HG02588 (cell line): ENCODE measurements at regions not wholly inside any gene's neighbourhood (a gene's known extent, or its start where the extent isn't known, plus 50 kb on each side); places are given as distances from the start of the nearest gene placed in this dataset.

Source experiments
- ATAC-seq: cut with Tn5 transposase; IDR thresholded peaks from one replicate; pipeline ENCODE4 v1.9.1; 2021; ENCODE audit warnings: mild to moderate bottlenecking, moderate library complexity; ENCODE audit not compliant: unreplicated experiment

DNA sequence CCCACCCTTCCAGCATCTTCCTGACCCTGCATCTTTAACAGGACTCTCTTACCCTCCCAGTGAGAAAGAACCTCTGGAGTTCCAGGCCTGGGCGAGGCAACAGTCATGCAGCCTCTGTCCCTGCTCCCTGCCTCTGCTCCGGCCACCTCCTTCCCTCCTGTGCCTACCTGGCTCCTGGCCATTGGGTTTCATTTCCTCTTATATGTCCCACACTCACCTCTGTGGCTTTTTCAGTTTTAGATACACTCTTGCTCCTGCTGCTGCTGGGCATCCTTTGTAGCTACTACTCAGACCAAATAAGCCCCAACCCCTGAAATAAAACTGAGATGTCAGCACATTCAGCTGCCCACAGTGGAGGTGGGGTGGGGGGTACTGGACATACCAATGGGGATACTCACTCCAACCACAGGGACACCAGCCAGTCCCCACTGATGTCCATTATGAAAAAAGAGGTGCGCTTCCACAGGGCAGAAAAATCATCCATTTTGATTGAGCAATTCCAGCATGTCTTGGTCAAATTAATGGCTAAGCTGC, 99.1 kb upstream of the NRXN3 start:
- ATAC-seq, result no peak

DNA sequence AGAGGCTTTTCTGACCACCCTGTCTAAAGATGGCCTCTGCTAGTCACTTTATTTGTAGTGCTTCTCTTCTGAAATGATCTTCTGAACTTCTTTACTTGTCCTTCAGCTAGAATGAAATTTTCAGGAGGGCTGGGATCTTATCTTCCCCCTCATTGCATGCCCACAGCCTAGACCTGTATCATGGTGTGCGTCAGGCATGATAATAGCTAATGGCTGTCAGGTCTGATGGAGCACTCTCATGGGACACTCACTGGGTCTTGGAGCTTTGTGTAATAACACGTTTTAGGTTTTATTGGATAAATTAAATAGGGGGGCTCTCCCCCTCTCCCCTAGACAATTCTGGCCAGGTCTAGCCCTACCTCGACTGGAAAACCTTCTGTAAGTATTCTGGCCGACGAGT, 97.1 kb upstream of the NRXN3 start:
- no peak for ATAC-seq

DNA sequence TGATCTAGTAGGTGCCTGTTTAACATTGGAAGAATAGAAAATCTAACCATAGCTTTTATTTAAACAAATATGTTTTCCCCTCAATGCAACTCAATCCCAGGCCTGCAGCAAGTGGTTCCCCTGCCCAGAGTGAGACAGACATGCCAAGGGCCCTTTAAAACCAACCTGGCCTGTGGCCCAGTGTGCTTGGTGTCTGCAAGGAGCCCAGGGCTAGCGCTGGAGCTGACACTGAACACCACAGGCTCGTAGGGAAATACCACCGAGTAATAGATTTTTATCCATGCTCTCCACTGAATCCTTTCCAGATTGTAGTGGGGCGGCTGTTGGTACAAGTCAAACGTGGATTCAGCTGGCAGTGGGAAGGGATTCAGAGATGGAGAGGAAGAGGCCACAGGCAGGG, 95.6 kb upstream of the NRXN3 start:
- ATAC-seq, result no peak

DNA sequence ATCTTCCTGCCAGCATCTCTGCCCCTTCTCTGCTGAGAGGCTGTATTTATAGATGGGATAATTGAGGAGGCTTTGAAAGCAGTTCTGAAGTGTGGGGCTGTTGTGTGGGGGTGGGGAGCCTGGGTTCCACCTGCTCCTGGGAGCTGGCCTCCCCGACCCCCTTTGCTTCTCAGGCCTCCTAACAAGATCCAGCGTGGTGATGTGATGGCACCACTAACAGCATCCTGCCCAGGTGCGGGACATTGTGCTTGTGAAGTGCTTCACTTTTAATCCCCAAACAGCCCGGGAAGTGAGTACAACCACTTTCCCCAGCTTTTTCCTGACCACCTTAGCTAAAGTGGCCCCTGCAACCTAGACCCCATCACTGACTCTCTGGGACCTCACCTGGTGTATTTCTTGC, 95.1 kb upstream of the NRXN3 start:
- no peak for ATAC-seq

DNA sequence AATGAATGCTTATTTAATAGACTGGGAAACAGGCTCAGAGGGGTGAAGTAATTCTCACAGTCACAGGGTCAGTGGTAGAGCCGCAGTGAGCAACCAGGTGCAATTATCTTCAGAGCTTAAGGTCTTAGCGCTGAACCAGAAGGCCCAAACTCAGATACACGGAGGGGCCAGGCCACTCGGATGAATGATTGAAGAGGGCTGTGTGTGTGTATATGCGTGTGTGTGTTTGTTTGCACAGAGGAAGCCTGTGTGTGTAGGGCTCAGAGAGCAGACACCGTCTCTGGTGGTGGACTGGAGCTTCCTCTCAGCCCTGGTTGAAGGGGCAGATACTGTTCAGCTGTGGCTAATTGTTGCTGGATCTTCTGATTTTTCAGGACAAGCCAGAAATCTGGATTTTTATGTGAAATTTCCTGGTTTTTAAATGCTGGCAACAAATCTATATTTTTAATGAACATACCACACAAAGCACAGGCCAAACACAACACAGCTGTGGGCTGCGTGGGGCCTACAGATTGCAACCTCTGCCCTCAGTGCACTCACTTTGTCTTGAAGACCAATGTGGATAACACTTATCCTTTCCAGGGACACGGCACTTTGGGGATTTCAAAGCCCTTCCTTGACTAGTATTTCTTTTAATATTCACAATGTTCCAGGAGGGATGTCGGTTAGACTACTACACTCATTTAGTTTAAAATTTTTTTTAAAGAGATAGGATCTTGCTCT, 94.5 kb upstream of the NRXN3 start:
- ATAC-seq, result no peak

DNA sequence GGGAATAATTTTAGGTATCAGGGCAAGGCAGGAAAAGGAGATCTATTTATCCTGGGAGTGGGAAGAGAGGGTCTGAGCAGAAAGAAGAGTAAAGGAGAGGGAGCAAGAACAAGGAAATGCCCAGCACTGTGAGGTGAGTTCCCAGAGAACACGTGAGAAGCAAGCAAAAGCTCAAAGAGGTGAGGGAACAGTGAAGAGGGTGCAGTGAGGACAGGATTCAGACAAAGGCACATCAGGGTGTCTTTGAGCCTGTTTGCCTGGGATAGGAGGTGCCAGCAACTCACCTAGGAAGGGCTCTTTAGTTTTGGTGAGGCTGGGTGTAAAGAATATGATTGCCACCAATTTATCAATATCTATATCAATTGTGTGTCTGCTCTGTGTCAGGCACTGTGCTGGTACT, 88.9 kb upstream of the NRXN3 start:
- no peak for ATAC-seq

DNA sequence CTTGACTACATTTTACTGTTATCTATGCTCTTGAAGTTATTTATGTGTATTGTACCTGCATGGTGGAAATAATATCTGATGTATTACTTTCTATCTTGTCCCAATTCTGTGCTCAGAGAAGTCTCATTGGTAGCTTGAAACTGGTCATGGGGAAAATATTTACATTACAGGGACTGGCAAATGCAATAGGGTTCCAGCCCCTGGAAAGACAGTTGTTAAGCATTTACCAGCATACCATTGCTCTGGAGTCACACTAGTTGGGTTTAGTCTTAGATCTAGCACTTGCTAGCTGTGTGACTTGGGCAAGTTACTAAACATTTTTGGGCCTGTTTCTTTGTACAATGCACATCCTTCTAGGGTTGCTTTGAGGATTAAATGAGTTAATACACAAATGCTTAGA, 86.3 kb upstream of the NRXN3 start:
- ATAC-seq, result no peak

DNA sequence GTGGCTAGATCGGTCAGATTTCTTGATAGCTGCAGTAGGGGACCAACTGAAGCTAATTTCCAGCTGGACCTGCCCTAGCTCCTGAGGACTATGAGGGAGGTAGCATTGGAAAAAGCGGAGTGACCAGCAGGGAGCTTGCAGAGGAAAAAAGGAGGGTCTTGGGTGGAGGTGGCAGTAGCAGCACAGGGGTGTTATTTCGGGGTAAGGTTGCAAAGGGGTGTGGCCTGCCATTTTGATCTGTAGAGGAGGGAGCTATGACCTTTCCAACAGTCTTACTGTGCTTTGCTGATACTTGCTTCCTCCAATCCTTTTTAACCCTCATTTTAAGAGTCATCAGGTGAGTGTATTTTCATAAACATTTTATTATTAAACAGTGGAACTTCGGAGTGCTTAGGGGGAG, 83.8 kb upstream of the NRXN3 start:
- ATAC-seq, result no peak

DNA sequence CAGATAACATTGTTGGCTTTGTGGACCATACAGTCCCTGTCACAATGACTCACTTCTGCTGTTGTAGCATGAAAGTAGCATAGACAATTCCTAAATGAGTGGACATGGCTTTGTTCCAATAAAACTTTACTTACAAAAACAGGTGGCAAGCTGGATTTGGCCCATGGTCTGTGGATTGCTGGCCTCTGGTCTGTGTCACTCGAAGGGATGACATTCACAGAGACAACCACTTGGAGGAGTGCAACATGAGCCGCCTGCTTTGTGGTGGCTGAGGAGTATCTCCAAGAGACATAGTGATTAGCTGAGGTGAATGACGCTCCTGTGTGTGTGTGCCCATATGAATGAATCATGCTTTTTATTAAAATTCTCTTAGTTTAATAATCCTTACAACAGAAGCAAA, 81.3 kb upstream of the NRXN3 start:
- ATAC-seq, result no peak

DNA sequence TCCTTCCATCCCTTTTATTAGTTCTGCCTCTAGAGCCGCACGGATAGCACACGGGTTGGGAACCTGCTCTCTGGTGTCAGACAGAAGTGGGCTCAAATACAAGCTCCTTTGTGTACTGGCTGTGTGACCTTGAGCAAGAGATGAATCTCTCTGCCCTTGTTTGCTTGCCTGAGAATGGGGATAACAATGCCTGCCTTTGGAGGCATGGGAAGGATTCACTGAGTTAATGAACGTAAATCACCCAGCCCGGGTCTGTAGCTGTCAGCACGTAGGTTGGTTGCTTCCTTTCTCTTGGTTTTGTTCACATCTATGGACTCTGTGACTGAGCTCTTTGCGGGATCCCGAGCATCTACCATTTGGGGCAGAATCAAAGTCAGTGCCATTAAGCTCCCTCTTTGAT, 79.3 kb upstream of the NRXN3 start:
- no peak for ATAC-seq

DNA sequence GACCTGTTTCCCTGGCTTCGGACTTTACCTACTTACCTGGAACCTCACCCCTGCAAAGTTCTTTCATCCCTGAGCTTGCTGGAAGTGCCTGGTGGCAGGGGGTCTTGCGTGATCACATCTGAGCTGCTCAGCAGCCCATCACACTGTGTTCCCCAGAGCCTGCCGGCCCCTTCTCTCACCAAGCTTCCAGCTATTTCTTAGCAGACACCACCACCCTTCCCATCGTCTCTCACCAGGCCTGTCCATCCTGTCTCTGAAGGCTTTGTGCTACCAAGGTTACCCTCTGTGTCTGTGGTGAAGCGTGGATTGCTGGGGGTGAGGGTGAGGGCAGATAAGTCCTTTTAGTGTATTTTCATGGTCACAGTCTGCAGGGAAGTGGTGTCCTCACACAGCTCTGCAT, 78.8 kb upstream of the NRXN3 start:
- ATAC-seq, result no peak

DNA sequence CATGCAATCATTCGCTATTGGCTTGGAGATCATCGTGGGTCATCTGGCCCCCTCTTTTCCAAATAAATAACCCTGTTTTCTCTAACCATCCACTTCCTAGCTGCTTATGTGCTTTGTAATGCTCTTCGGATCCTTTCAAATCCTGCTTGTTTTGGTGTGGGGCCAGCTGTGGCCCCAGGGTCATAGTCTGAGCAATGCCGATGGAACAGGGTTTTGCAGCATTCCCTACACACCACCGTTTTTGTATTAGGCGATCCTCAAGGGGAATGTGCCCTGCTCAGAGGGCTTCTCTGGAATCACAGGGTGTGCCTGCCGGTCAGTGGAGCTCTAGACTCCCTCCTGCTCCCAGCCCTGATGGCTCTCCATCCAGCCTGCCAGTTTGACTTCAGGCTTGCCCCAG, 78.1 kb upstream of the NRXN3 start:
- ATAC-seq, result no peak

DNA sequence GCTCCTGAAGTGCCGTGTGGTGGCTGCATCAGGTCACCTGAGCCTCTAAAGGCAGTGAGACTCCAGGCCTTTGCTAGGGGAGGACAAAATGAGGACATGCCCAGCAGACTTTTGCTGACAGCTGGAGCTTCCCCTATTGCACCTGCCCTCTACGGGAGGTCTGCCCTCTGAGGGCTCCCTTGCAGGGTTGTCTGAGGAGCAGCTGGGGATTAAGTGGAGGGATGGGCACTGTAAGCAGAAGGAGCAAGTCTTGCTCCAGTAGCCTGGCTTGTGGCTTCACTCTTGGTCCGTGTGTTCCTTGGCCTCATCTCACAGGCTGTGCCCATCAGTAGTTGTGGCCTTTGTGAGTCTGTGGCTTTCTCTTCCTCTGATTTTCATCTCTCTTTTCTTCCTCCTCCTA, 66.9 kb upstream of the NRXN3 start:
- no peak for ATAC-seq

DNA sequence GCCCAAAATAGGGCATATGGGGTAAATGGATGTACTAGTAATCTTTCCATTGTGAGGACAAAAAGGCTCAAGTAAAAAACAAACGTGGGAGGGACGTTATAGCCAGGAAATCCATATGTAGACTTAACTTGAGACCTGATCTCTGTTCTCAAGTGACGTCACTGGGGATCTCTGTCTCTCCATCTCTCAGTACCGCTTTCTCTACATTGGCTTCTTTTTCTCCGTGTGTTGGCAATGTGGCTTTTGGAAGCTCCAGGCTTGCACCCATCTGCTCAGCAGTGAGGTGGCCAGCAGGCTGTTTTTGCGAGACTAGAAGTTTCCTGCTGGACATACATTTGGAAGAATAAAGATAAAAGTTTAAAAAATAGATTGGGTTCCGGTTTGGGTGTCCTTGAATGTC, 66.0 kb upstream of the NRXN3 start:
- ATAC-seq, result no peak

DNA sequence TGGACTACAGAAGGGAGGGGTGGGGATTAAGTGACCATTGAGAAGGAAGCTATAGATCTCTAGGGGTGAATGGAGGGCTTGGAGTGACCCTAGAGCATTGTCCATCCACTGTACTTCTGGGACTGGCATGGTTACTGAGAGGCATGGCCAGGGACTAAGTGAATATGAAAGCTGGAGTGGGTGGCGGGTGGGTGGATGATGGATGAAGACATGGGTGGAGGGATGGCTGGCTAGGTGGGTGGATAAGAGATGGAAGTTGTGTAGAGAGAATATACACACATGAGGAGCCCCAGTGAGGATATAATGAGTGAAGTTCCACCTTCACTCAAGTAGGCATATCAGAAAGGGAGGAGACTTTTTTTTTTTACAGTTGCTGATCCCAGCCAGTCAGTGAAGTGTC, 65.5 kb upstream of the NRXN3 start:
- ATAC-seq, result no peak

DNA sequence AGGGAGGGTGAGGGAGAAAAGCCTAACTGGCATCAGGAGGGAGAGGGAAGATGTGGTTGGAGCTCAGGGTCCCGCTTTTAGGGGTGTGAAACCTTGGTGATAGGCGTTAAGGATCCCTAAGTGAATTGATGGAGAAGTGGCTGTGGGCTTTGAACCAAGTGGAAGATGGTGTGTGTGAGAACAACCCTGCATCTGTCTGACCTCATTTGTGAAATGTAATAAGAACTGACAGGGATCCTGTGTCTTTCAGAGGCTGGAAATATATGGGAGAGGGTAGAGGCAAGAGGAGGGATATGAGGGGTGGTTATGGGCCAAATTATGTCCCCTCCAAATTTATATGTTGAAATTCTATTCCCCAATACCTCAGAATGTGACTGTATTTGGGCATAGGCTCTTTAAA, 63.8 kb upstream of the NRXN3 start:
- no peak for ATAC-seq

DNA sequence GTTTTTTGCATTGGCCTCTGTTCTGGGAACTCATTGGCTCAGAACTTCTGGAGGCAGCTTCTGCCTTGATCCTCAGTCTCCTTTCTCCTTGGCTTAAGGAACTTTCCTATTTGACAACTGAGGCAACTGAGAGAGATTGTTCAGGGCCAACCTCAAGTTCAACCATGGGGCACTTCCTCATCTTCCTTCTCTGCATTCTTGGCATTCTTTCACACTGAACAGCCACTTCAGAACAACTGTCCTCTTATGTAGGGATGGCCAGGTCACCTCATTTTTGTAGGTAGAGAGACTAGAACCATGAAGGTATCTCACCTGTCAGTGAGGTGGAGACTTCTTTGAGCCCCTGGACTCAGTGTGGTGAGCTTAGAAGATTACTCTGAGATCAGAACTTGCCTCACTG, 63.0 kb upstream of the NRXN3 start:
- no peak for ATAC-seq

DNA sequence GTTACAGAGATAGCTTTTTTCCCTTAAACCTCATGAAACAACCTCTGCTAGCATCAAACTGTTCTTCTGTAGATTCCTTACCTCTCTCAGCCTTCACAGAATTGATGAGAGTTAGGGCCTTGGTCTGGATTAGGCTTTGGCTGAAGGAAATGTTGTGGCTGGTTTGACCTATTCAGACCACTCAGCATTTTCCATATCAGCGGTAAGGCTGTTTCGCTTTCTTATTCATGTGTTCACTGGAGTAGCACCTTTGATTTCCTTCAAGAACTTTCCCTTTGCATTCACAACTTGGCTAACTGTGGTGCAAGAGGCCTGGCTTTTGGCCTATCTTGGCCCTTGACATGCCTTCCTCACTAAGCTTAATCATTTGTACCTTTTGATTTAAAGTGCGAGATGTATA, 50.7 kb upstream of the NRXN3 start:
- ATAC-seq, result no peak
